GM13977 (cell line): ENCODE measurements at regions not wholly inside any gene's neighbourhood (a gene's known extent, or its start where the extent isn't known, plus 50 kb on each side); places are given as distances from the start of the nearest gene placed in this dataset.

Experiments
- DNase-seq: peaks from one replicate; pipeline ENCODE4 v3.0.0; 2012; ENCODE audit warnings: low spot score
- in situ Hi-C: fragments of 300-500 bp; cut with MboI; formaldehyde crosslinking; loops from one replicate; pipeline ENCODE4 v1.12.0; 2022; ENCODE audit warnings: low sequenced_read_pairs, low pct_unique_long_range_greater_than_20kb, mixed read lengths, inconsistent platforms; ENCODE audit not compliant: unreplicated experiment
- TF ChIP-seq, protein P1 (sequence below): IDR thresholded peaks from 2 replicates; pipeline ENCODE4 v1.5.1; 2012; ENCODE audit warnings: mild to moderate bottlenecking, control low read depth; ENCODE audit not compliant: insufficient read depth; ENCODE audit errors: extremely low read depth, missing control alignments

DNA sequence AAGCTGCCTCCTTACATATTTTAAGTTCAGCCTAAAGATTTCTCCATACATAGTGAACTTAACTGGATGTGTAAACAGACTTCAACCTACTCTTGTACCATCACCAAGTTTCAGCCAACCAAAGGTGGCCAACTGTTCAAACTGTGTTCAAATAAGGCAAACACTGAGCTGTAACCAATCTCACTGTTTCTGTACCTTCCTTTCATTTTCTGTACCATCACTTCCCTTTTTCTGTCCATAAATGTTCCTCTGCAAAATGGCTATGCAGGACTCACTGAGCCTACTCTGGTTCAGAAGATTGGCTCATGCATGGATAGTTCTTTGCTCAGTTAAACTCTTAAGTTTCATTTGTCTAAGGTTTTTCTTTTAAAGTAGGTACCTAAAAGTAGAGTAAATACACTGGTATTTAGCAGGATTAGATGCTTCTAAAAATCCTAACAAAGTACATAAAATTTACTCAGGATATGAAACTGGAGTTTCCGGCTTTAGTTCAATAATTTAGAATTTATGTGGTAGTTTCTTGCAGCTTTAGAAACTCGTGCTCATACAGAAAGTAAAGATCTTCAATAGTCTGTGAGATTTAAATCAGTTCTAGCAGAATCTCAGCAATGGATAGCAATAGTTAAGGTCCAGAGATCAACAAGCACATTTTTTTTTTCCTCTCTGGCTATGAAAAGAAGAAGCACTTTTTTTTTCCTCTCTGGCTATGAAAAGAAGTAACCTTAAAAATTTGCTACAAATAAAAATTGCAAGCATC lies 282.0 kb upstream of the PPFIA2 start:
- TF ChIP-seq, protein P1, sequence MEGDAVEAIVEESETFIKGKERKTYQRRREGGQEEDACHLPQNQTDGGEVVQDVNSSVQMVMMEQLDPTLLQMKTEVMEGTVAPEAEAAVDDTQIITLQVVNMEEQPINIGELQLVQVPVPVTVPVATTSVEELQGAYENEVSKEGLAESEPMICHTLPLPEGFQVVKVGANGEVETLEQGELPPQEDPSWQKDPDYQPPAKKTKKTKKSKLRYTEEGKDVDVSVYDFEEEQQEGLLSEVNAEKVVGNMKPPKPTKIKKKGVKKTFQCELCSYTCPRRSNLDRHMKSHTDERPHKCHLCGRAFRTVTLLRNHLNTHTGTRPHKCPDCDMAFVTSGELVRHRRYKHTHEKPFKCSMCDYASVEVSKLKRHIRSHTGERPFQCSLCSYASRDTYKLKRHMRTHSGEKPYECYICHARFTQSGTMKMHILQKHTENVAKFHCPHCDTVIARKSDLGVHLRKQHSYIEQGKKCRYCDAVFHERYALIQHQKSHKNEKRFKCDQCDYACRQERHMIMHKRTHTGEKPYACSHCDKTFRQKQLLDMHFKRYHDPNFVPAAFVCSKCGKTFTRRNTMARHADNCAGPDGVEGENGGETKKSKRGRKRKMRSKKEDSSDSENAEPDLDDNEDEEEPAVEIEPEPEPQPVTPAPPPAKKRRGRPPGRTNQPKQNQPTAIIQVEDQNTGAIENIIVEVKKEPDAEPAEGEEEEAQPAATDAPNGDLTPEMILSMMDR, result no peak
- in situ Hi-C loops, result no loop called here
- DNase-seq, result no peak

GRCh38 chr12:82034769-82035168 lies 275.6 kb upstream of the PPFIA2 start:
- in situ Hi-C loops, result no loop called here

DNA sequence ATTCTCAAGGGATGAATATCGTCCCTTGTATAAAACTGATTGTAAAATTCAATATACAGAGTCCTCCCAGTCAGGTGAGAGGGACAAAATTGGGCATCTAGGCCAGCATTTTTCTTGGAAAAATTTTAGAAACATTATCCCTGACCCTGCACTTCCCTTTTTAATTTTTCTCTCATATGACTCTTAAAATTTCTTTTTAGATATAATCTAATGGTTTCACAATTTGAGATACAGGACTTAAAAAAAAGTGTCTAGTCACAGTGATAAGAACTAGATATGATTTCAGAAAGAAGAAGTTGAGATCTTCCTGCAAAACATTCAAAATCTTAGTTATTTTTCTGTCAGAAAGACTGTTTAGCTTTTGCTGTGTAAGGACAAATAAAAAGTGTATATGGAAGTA lies 270.8 kb upstream of the PPFIA2 start:
- in situ Hi-C loops, result no loop called here
- TF ChIP-seq, protein P1, result no peak
- no peak for DNase-seq

More at GRCh38 chr12:82034769-82035168, 275.6 kb upstream of the PPFIA2 start:
- no peak for DNase-seq
- TF ChIP-seq, protein P1, result no peak

- in situ Hi-C loops, result no loop called here
- TF ChIP-seq, protein P1, result no peak
- no peak for DNase-seq
These were observed 269.6 kb upstream of the PPFIA2 start for GRCh38 chr12:82028772-82029171.

- in situ Hi-C loops, result no loop called here
- TF ChIP-seq, protein P1, result no peak
These were observed 268.5 kb upstream of the PPFIA2 start for GRCh38 chr12:82027612-82028011.

GRCh38 chr12:82025462-82025861 lies 266.3 kb upstream of the PPFIA2 start:
- TF ChIP-seq, protein P1, result no peak
- in situ Hi-C loops, result no loop called here
- no peak for DNase-seq

More at GRCh38 chr12:82027612-82028011, 268.5 kb upstream of the PPFIA2 start:
- DNase-seq, result no peak

DNA sequence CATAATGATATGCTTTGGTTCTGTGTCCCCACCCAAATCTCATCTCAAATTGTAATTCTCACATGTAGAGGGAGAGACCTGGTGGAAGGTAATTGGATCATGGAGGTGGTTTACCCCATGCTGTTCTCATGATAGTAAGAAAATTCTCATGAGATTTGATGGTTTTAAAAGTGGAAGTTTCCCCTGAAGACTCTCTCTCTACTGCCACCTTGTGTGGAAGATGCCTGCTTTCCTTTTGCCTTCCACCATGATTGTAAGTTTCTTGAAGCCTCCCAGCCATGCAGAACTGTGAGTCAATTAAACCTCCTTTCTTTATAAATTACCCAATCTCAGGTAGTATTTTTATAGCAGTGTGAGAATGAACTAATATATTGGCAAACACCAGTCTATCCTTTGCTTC lies 260.4 kb upstream of the PPFIA2 start:
- in situ Hi-C loops, result no loop called here
- TF ChIP-seq, protein P1, result peak; percentile 1
- no peak for DNase-seq
